H1 (cell line): ENCODE measurements at regions not wholly inside any gene's neighbourhood (a gene's known extent, or its start where the extent isn't known, plus 50 kb on each side); places are given as distances from the start of the nearest gene placed in this dataset.

Source experiments
- CTCF ChIA-PET: fragments of 300-600 bp; sonication (Branson Sonifier 250); formaldehyde crosslinking; loops from one replicate; lab custom pipeline; 2021; ENCODE audit not compliant: partially characterized antibody; lab: Charles Lee
- POLR2A ChIA-PET: fragments of 300-600 bp; sonication (Branson Sonifier 250); formaldehyde crosslinking; loops from one replicate; lab custom pipeline; 2021; ENCODE audit warnings: inconsistent platforms; ENCODE audit not compliant: partially characterized antibody; lab: Charles Lee
- DNase-seq, 2 experiments: peaks; one replicate each; pipeline versions ENCODE4 v3.0.0 to v3.0.0-alpha.2; 2010 to 2022; ENCODE audit warnings: low spot score in 2 of 2, low read depth in 1 of 2, mixed read lengths in 1 of 2
- FAIRE-seq: peaks from 2 replicates; lab custom pipeline; 2011; peaks lifted over from hg19 to GRCh38; lab: Jason Lieb, UNC
- H2AFZ ChIP-seq: 2 replicates; pipeline ENCODE4 v1.8.1; 2012; ENCODE audit warnings: low read length, inconsistent platforms
- H2AK5ac ChIP-seq: 2 replicates; pipeline ENCODE4 v1.6.1; 2013; ENCODE audit warnings: low read depth, low read length
- H2BK120ac ChIP-seq: replicated peaks from 2 replicates; pipeline ENCODE3; 2013; ENCODE audit warnings: low read depth, low read length, inconsistent platforms
- H2BK12ac ChIP-seq: 2 replicates; pipeline ENCODE4 v1.6.1; 2013; ENCODE audit warnings: low read depth, low read length
- H2BK15ac ChIP-seq: 2 replicates; pipeline ENCODE4 v1.6.1; 2013; ENCODE audit warnings: low read length
- H2BK20ac ChIP-seq: 2 replicates; pipeline ENCODE4 v1.6.1; 2013; ENCODE audit warnings: low read length
- H2BK5ac ChIP-seq: 2 replicates; pipeline ENCODE4 v1.6.1; 2013; ENCODE audit warnings: low read depth, low read length
- H3K14ac ChIP-seq: 2 replicates; pipeline ENCODE4 v1.6.1; 2013; ENCODE audit warnings: inconsistent platforms; ENCODE audit not compliant: insufficient read length
- H3K18ac ChIP-seq: 2 replicates; pipeline ENCODE4 v1.6.1; 2013; ENCODE audit warnings: low read length; ENCODE audit errors: extremely low read depth
- H3K23ac ChIP-seq: 2 replicates; pipeline ENCODE4 v1.6.1; 2013; ENCODE audit warnings: inconsistent platforms; ENCODE audit not compliant: insufficient read length
- H3K23me2 ChIP-seq: 2 replicates; pipeline ENCODE4 v1.6.1; 2013; ENCODE audit warnings: low read depth, low read length
- H3K27ac ChIP-seq: 2 replicates; pipeline ENCODE4 v1.6.1; 2011; ENCODE audit warnings: low read depth, low read length, inconsistent platforms
- H3K27me3 ChIP-seq, 4 experiments: replicated peaks in 1 of 4; 1 replicate in 1 of 4; 2 replicates in 3 of 4; pipeline versions ENCODE4 v1.6.1 to v1.8.1; 2011 to 2013; ENCODE audit warnings: low read length in 3 of 4, mild to moderate bottlenecking in 3 of 4, inconsistent platforms in 2 of 4, mixed read lengths in 2 of 4, moderate library complexity in 1 of 4; ENCODE audit not compliant: control insufficient read depth in 3 of 4, insufficient read depth in 3 of 4; ENCODE audit errors: extremely low read depth in 1 of 4
- H3K36me3 ChIP-seq, 4 experiments: 2 replicates each; pipeline versions ENCODE4 v1.6.1 to v1.8.1; 2011 to 2013; ENCODE audit warnings: mild to moderate bottlenecking in 4 of 4, low read length in 3 of 4, moderate library complexity in 2 of 4, control low read depth in 1 of 4, inconsistent platforms in 1 of 4; ENCODE audit not compliant: insufficient read depth in 4 of 4, control insufficient read depth in 2 of 4
- H3K4ac ChIP-seq: replicated peaks from 2 replicates; pipeline ENCODE3; 2013; ENCODE audit warnings: low read length, low read depth, mixed read lengths, inconsistent platforms; ENCODE audit not compliant: insufficient read length
- H3K4me1 ChIP-seq, 4 experiments: replicated peaks in 1 of 4; 1 replicate in 1 of 4; 2 replicates in 3 of 4; pipeline versions ENCODE4 v1.6.1 to v1.8.1; 2011 to 2013; ENCODE audit warnings: low read length in 3 of 4, inconsistent platforms in 2 of 4, mixed read lengths in 1 of 4; ENCODE audit not compliant: insufficient read depth in 4 of 4, control insufficient read depth in 3 of 4
- H3K4me2 ChIP-seq, 2 experiments: 2 replicates each; pipeline versions ENCODE4 v1.6.1 to v1.8.1; 2011 to 2013; ENCODE audit warnings: low read depth in 2 of 2, low read length in 2 of 2, control low read depth in 1 of 2, inconsistent platforms in 1 of 2, mild to moderate bottlenecking in 1 of 2; ENCODE audit not compliant: insufficient read depth in 1 of 2
- H3K4me3 ChIP-seq, 4 experiments: fragments of 200-600, 300-600 bp in 1 of 4; sonication (generic), shearing (Covaris generic), sonication (Bioruptor Twin) in 1 of 4; 2 replicates each; pipeline versions ENCODE4 v1.5.1 to v1.8.1; 2011 to 2016; ENCODE audit warnings: low read length in 4 of 4, low read depth in 3 of 4, control low read depth in 2 of 4, inconsistent platforms in 2 of 4, mild to moderate bottlenecking in 2 of 4, mixed read lengths in 1 of 4, moderate library complexity in 1 of 4; ENCODE audit not compliant: insufficient read depth in 2 of 4; ENCODE audit errors: extremely low read depth in 1 of 4
- H3K56ac ChIP-seq: replicated peaks from 2 replicates; pipeline ENCODE3; 2013; ENCODE audit warnings: low read depth, mild to moderate bottlenecking, mixed read lengths, low read length, inconsistent platforms; ENCODE audit not compliant: insufficient read length
- H3K79me1 ChIP-seq: 2 replicates; pipeline ENCODE4 v1.6.1; 2013; ENCODE audit warnings: low read depth, low read length, control low read depth
- H3K79me2 ChIP-seq, 2 experiments: 2 replicates each; pipeline versions ENCODE4 v1.6.1 to v1.8.1; 2012 to 2013; ENCODE audit warnings: low read length in 2 of 2, mild to moderate bottlenecking in 2 of 2, inconsistent platforms in 1 of 2; ENCODE audit not compliant: insufficient read depth in 2 of 2, control insufficient read depth in 1 of 2
- H3K9ac ChIP-seq, 4 experiments: replicated peaks in 1 of 4; 1 replicate in 1 of 4; 2 replicates in 3 of 4; pipeline versions ENCODE4 v1.6.1 to v1.8.1; 2011 to 2013; ENCODE audit warnings: low read depth in 3 of 4, low read length in 3 of 4, control low read depth in 2 of 4, mild to moderate bottlenecking in 2 of 4, moderate library complexity in 2 of 4, inconsistent platforms in 1 of 4; ENCODE audit errors: extremely low read depth in 1 of 4
- H3K9me3 ChIP-seq, 2 experiments: 2 replicates each; pipeline versions ENCODE4 v1.6.1 to v1.8.1; 2012 to 2013; ENCODE audit warnings: mild to moderate bottlenecking in 2 of 2, moderate library complexity in 2 of 2, control low read depth in 1 of 2, inconsistent platforms in 1 of 2, low read depth in 1 of 2, low read length in 1 of 2, mixed read lengths in 1 of 2; ENCODE audit not compliant: insufficient read depth in 2 of 2
- H4K20me1 ChIP-seq, 2 experiments: replicated peaks in 1 of 2; 2 replicates each; pipeline versions ENCODE3 to v1.8.1; 2011 to 2013; ENCODE audit warnings: inconsistent platforms in 2 of 2, low read length in 2 of 2, mild to moderate bottlenecking in 1 of 2; ENCODE audit not compliant: insufficient read depth in 2 of 2, control insufficient read depth in 1 of 2
- H4K5ac ChIP-seq: 2 replicates; pipeline ENCODE4 v1.6.1; 2013; ENCODE audit warnings: low read length, low read depth, mixed read lengths, inconsistent platforms; ENCODE audit not compliant: insufficient read length
- H4K8ac ChIP-seq: 2 replicates; pipeline ENCODE4 v1.8.0; 2013; ENCODE audit warnings: mild to moderate bottlenecking, moderate library complexity, low read length, inconsistent platforms; ENCODE audit not compliant: insufficient read depth; ENCODE audit errors: extremely low read depth
- H4K91ac ChIP-seq: replicated peaks from 2 replicates; pipeline ENCODE3; 2013; ENCODE audit warnings: low read length, mixed read lengths, inconsistent platforms; ENCODE audit not compliant: insufficient read length
- ASH2L ChIP-seq: fragments of 200-600, 300-600 bp; sonication (generic); IDR thresholded peaks from one replicate; pipeline ENCODE4 v1.7.1; 2017; ENCODE audit warnings: low read length
- CHD1 ChIP-seq: IDR thresholded peaks from 2 replicates; pipeline ENCODE4 v1.6.1; 2012; ENCODE audit warnings: low read depth, low read length, improper control_type of control experiment
- CTBP2 ChIP-seq: IDR thresholded peaks from 2 replicates; pipeline ENCODE4 v1.7.0; 2011; ENCODE audit warnings: borderline replicate concordance, mild to moderate bottlenecking, moderate library complexity, mixed read lengths, low read length; ENCODE audit not compliant: insufficient read depth, insufficient read length
- KDM1A ChIP-seq: fragments of 200-600, 300-600 bp; sonication (generic); IDR thresholded peaks from 2 replicates; pipeline ENCODE4 v1.7.1; 2016; ENCODE audit warnings: mild to moderate bottlenecking, low read length, borderline replicate concordance
- PHF8 ChIP-seq: fragments of 200-600 bp; sonication (generic); conservative IDR thresholded peaks from 2 replicates; pipeline ENCODE4 v1.7.1; 2012; ENCODE audit warnings: low read depth, mild to moderate bottlenecking, inconsistent platforms, low read length, moderate library complexity
- TBP ChIP-seq: IDR thresholded peaks from 2 replicates; pipeline ENCODE4 v1.6.1; 2011; ENCODE audit warnings: low read depth, low read length, improper control_type of control experiment
- WGBS, 2 experiments: shearing (Covaris generic) in 1 of 2; methylation state at CpG; one replicate each; pipeline versions ENCODE4 v1.1.6 to v1.1.7; 2013 to 2015; ENCODE audit warnings: low lambda C conversion rate in 2 of 2, mixed read lengths in 2 of 2, inconsistent platforms in 1 of 2, low coverage in 1 of 2, missing lambda C conversion rate in 1 of 2; ENCODE audit not compliant: insufficient replicate concordance in 2 of 2, insufficient coverage in 1 of 2, insufficient read length in 1 of 2; ENCODE audit errors: extremely low coverage in 1 of 2, missing lambda C conversion rate in 1 of 2; 5-methylcytosine and 5-hydroxymethylcytosine counted together

DNA sequence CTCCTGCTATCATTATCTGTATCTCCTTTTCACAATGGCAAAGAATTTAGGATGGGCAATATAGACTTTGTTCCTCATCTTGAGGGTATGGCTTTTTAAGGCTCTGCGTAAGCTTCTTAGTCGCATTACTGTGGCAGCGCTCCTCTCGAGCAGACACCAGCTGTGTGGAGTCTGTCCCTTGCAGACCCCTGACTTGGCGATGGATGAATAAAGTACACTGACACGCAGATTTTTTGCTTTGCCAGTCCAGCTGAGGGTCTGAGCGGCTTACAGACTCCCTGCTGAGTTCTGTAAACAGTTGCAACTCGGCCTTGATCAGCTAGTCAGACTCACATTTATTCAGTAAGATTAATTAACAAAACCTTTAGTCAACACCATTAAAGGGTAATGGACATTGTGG, 390.0 kb upstream of the CNTN5 start:
- H3K4ac ChIP-seq: no peak overlapping the region
- no peak overlapping the region for H2BK5ac ChIP-seq
- H3K4me1 ChIP-seq: peaks cover 0 to 2% (median 0%) of the 10 kb centered on the region in 4 experiments; a peak in 1 of 7 replicates
- H2BK120ac ChIP-seq: no peak overlapping the region
- H3K18ac ChIP-seq: no peak overlapping the region
- H4K8ac ChIP-seq: no peak overlapping the region
- no peaks in the 10 kb centered on the region for H3K79me1 ChIP-seq
- no peak overlapping the region for H2AK5ac ChIP-seq
- H3K4me2 ChIP-seq: no peak overlapping the region
- TF ChIP-seq CHD1 (no peak), KDM1A (no peak), ASH2L (no peak), CTBP2 (no peak), TBP (no peak), PHF8 (no peak)
- no peak overlapping the region for H3K4me3 ChIP-seq
- 84% methylated on average over 8 of the region's 8 CpGs; no CpG with 5 or more reads in 1 of the 2 experiments for WGBS, 2 experiments
- no peaks in the 10 kb centered on the region for H3K36me3 ChIP-seq
- H3K79me2 ChIP-seq: no peaks in the 10 kb centered on the region
- H2BK12ac ChIP-seq: no peak overlapping the region
- no peak overlapping the region for H4K5ac ChIP-seq
- H4K20me1 ChIP-seq: no peaks in the 10 kb centered on the region
- no peak overlapping the region for H4K91ac ChIP-seq
- ChIA-PET POLR2A (no interaction called here), CTCF (no interaction called here)
- no peak overlapping the region for H3K14ac ChIP-seq
- H3K27me3 ChIP-seq: no peaks in the 10 kb centered on the region
- H2BK20ac ChIP-seq: no peak overlapping the region
- no peak for DNase-seq
- no peak overlapping the region for H3K23ac ChIP-seq
- H3K9ac ChIP-seq: no peak overlapping the region
- no peak for FAIRE-seq
- no peak overlapping the region for H3K27ac ChIP-seq
- no peak overlapping the region for H2AFZ ChIP-seq
- H3K23me2 ChIP-seq: no peaks in the 10 kb centered on the region
- no peak overlapping the region for H2BK15ac ChIP-seq
- H3K56ac ChIP-seq: no peak overlapping the region
- no peaks in the 10 kb centered on the region for H3K9me3 ChIP-seq
